H1 (cell line): ENCODE measurements at regions not wholly inside any gene's neighbourhood (a gene's known extent, or its start where the extent isn't known, plus 50 kb on each side); places are given as distances from the start of the nearest gene placed in this dataset.
"Not testable (repeated sequence)": the region's sequence is repeated elsewhere in the genome, so short reads cannot be mapped to it uniquely, and the experiment has no call there.

Experiments
- CTCF ChIA-PET: fragments of 300-600 bp; sonication (Branson Sonifier 250); formaldehyde crosslinking; loops from one replicate; lab custom pipeline; 2021; ENCODE audit not compliant: partially characterized antibody; lab: Charles Lee
- POLR2A ChIA-PET: fragments of 300-600 bp; sonication (Branson Sonifier 250); formaldehyde crosslinking; loops from one replicate; lab custom pipeline; 2021; ENCODE audit warnings: inconsistent platforms; ENCODE audit not compliant: partially characterized antibody; lab: Charles Lee
- DNase-seq, 2 experiments: peaks; one replicate each; pipeline versions ENCODE4 v3.0.0 to v3.0.0-alpha.2; 2010 to 2022; ENCODE audit warnings: low spot score in 2 of 2, low read depth in 1 of 2, mixed read lengths in 1 of 2
- FAIRE-seq: peaks from 2 replicates; lab custom pipeline; 2011; peaks lifted over from hg19 to GRCh38; lab: Jason Lieb, UNC
- H2AFZ ChIP-seq: 2 replicates; pipeline ENCODE4 v1.8.1; 2012; ENCODE audit warnings: low read length, inconsistent platforms
- H2AK5ac ChIP-seq: 2 replicates; pipeline ENCODE4 v1.6.1; 2013; ENCODE audit warnings: low read depth, low read length
- H2BK120ac ChIP-seq: replicated peaks from 2 replicates; pipeline ENCODE3; 2013; ENCODE audit warnings: low read depth, low read length, inconsistent platforms
- H2BK12ac ChIP-seq: 2 replicates; pipeline ENCODE4 v1.6.1; 2013; ENCODE audit warnings: low read depth, low read length
- H2BK15ac ChIP-seq: 2 replicates; pipeline ENCODE4 v1.6.1; 2013; ENCODE audit warnings: low read length
- H2BK20ac ChIP-seq: 2 replicates; pipeline ENCODE4 v1.6.1; 2013; ENCODE audit warnings: low read length
- H2BK5ac ChIP-seq: 2 replicates; pipeline ENCODE4 v1.6.1; 2013; ENCODE audit warnings: low read depth, low read length
- H3K14ac ChIP-seq: 2 replicates; pipeline ENCODE4 v1.6.1; 2013; ENCODE audit warnings: inconsistent platforms; ENCODE audit not compliant: insufficient read length
- H3K18ac ChIP-seq: 2 replicates; pipeline ENCODE4 v1.6.1; 2013; ENCODE audit warnings: low read length; ENCODE audit errors: extremely low read depth
- H3K23ac ChIP-seq: 2 replicates; pipeline ENCODE4 v1.6.1; 2013; ENCODE audit warnings: inconsistent platforms; ENCODE audit not compliant: insufficient read length
- H3K23me2 ChIP-seq: 2 replicates; pipeline ENCODE4 v1.6.1; 2013; ENCODE audit warnings: low read depth, low read length
- H3K27ac ChIP-seq: 2 replicates; pipeline ENCODE4 v1.6.1; 2011; ENCODE audit warnings: low read depth, low read length, inconsistent platforms
- H3K27me3 ChIP-seq, 4 experiments: replicated peaks in 1 of 4; 1 replicate in 1 of 4; 2 replicates in 3 of 4; pipeline versions ENCODE4 v1.6.1 to v1.8.1; 2011 to 2013; ENCODE audit warnings: low read length in 3 of 4, mild to moderate bottlenecking in 3 of 4, inconsistent platforms in 2 of 4, mixed read lengths in 2 of 4, moderate library complexity in 1 of 4; ENCODE audit not compliant: control insufficient read depth in 3 of 4, insufficient read depth in 3 of 4; ENCODE audit errors: extremely low read depth in 1 of 4
- H3K36me3 ChIP-seq, 4 experiments: 2 replicates each; pipeline versions ENCODE4 v1.6.1 to v1.8.1; 2011 to 2013; ENCODE audit warnings: mild to moderate bottlenecking in 4 of 4, low read length in 3 of 4, moderate library complexity in 2 of 4, control low read depth in 1 of 4, inconsistent platforms in 1 of 4; ENCODE audit not compliant: insufficient read depth in 4 of 4, control insufficient read depth in 2 of 4
- H3K4ac ChIP-seq: replicated peaks from 2 replicates; pipeline ENCODE3; 2013; ENCODE audit warnings: low read length, low read depth, mixed read lengths, inconsistent platforms; ENCODE audit not compliant: insufficient read length
- H3K4me1 ChIP-seq, 4 experiments: replicated peaks in 1 of 4; 1 replicate in 1 of 4; 2 replicates in 3 of 4; pipeline versions ENCODE4 v1.6.1 to v1.8.1; 2011 to 2013; ENCODE audit warnings: low read length in 3 of 4, inconsistent platforms in 2 of 4, mixed read lengths in 1 of 4; ENCODE audit not compliant: insufficient read depth in 4 of 4, control insufficient read depth in 3 of 4
- H3K4me2 ChIP-seq, 2 experiments: 2 replicates each; pipeline versions ENCODE4 v1.6.1 to v1.8.1; 2011 to 2013; ENCODE audit warnings: low read depth in 2 of 2, low read length in 2 of 2, control low read depth in 1 of 2, inconsistent platforms in 1 of 2, mild to moderate bottlenecking in 1 of 2; ENCODE audit not compliant: insufficient read depth in 1 of 2
- H3K4me3 ChIP-seq, 4 experiments: fragments of 200-600, 300-600 bp in 1 of 4; sonication (generic), shearing (Covaris generic), sonication (Bioruptor Twin) in 1 of 4; 2 replicates each; pipeline versions ENCODE4 v1.5.1 to v1.8.1; 2011 to 2016; ENCODE audit warnings: low read length in 4 of 4, low read depth in 3 of 4, control low read depth in 2 of 4, inconsistent platforms in 2 of 4, mild to moderate bottlenecking in 2 of 4, mixed read lengths in 1 of 4, moderate library complexity in 1 of 4; ENCODE audit not compliant: insufficient read depth in 2 of 4; ENCODE audit errors: extremely low read depth in 1 of 4
- H3K56ac ChIP-seq: replicated peaks from 2 replicates; pipeline ENCODE3; 2013; ENCODE audit warnings: low read depth, mild to moderate bottlenecking, mixed read lengths, low read length, inconsistent platforms; ENCODE audit not compliant: insufficient read length
- H3K79me1 ChIP-seq: 2 replicates; pipeline ENCODE4 v1.6.1; 2013; ENCODE audit warnings: low read depth, low read length, control low read depth
- H3K79me2 ChIP-seq, 2 experiments: 2 replicates each; pipeline versions ENCODE4 v1.6.1 to v1.8.1; 2012 to 2013; ENCODE audit warnings: low read length in 2 of 2, mild to moderate bottlenecking in 2 of 2, inconsistent platforms in 1 of 2; ENCODE audit not compliant: insufficient read depth in 2 of 2, control insufficient read depth in 1 of 2
- H3K9ac ChIP-seq, 4 experiments: replicated peaks in 1 of 4; 1 replicate in 1 of 4; 2 replicates in 3 of 4; pipeline versions ENCODE4 v1.6.1 to v1.8.1; 2011 to 2013; ENCODE audit warnings: low read depth in 3 of 4, low read length in 3 of 4, control low read depth in 2 of 4, mild to moderate bottlenecking in 2 of 4, moderate library complexity in 2 of 4, inconsistent platforms in 1 of 4; ENCODE audit errors: extremely low read depth in 1 of 4
- H3K9me3 ChIP-seq, 2 experiments: 2 replicates each; pipeline versions ENCODE4 v1.6.1 to v1.8.1; 2012 to 2013; ENCODE audit warnings: mild to moderate bottlenecking in 2 of 2, moderate library complexity in 2 of 2, control low read depth in 1 of 2, inconsistent platforms in 1 of 2, low read depth in 1 of 2, low read length in 1 of 2, mixed read lengths in 1 of 2; ENCODE audit not compliant: insufficient read depth in 2 of 2
- H4K20me1 ChIP-seq, 2 experiments: replicated peaks in 1 of 2; 2 replicates each; pipeline versions ENCODE3 to v1.8.1; 2011 to 2013; ENCODE audit warnings: inconsistent platforms in 2 of 2, low read length in 2 of 2, mild to moderate bottlenecking in 1 of 2; ENCODE audit not compliant: insufficient read depth in 2 of 2, control insufficient read depth in 1 of 2
- H4K5ac ChIP-seq: 2 replicates; pipeline ENCODE4 v1.6.1; 2013; ENCODE audit warnings: low read length, low read depth, mixed read lengths, inconsistent platforms; ENCODE audit not compliant: insufficient read length
- H4K8ac ChIP-seq: 2 replicates; pipeline ENCODE4 v1.8.0; 2013; ENCODE audit warnings: mild to moderate bottlenecking, moderate library complexity, low read length, inconsistent platforms; ENCODE audit not compliant: insufficient read depth; ENCODE audit errors: extremely low read depth
- H4K91ac ChIP-seq: replicated peaks from 2 replicates; pipeline ENCODE3; 2013; ENCODE audit warnings: low read length, mixed read lengths, inconsistent platforms; ENCODE audit not compliant: insufficient read length
- CTCF ChIP-seq, 3 experiments: IDR thresholded peaks; 1 replicate in 2 of 3; 2 replicates in 1 of 3; pipeline versions ENCODE4 v1.5.1 to v1.6.1; 2011; ENCODE audit warnings: low read length in 3 of 3, mild to moderate bottlenecking in 3 of 3, inconsistent platforms in 2 of 3, low read depth in 1 of 3, moderate library complexity in 1 of 3; ENCODE audit not compliant: insufficient read depth in 1 of 3; ENCODE audit errors: control extremely low read depth in 1 of 3
- MAX ChIP-seq: IDR thresholded peaks from 2 replicates; pipeline ENCODE4 v1.6.1; 2012; ENCODE audit warnings: inconsistent platforms
- RAD21 ChIP-seq, 2 experiments: IDR thresholded peaks in 1 of 2; conservative IDR thresholded peaks in 1 of 2; 2 replicates each; pipeline ENCODE4 v1.6.1; 2011; ENCODE audit warnings: low read depth in 2 of 2, low read length in 2 of 2, improper control_type of control experiment in 1 of 2, inconsistent platforms in 1 of 2, mild to moderate bottlenecking in 1 of 2, moderate library complexity in 1 of 2
- TBP ChIP-seq: IDR thresholded peaks from 2 replicates; pipeline ENCODE4 v1.6.1; 2011; ENCODE audit warnings: low read depth, low read length, improper control_type of control experiment
- WGBS, 2 experiments: shearing (Covaris generic) in 1 of 2; methylation state at CpG; one replicate each; pipeline versions ENCODE4 v1.1.6 to v1.1.7; 2013 to 2015; ENCODE audit warnings: low lambda C conversion rate in 2 of 2, mixed read lengths in 2 of 2, inconsistent platforms in 1 of 2, low coverage in 1 of 2, missing lambda C conversion rate in 1 of 2; ENCODE audit not compliant: insufficient replicate concordance in 2 of 2, insufficient coverage in 1 of 2, insufficient read length in 1 of 2; ENCODE audit errors: extremely low coverage in 1 of 2, missing lambda C conversion rate in 1 of 2; 5-methylcytosine and 5-hydroxymethylcytosine counted together

GRCh38 chr2:131300153-131300552, 63.8 kb downstream of the RAB6D start:
- H3K27me3 ChIP-seq, H3K14ac ChIP-seq, H3K4ac ChIP-seq, H2BK5ac ChIP-seq, H3K18ac ChIP-seq, H2BK20ac ChIP-seq, FAIRE-seq, H3K36me3 ChIP-seq, POLR2A ChIA-PET, H4K20me1 ChIP-seq, H3K9ac ChIP-seq, H3K23ac ChIP-seq, H2AK5ac ChIP-seq, H3K79me1 ChIP-seq, H3K9me3 ChIP-seq, H3K79me2 ChIP-seq, H2AFZ ChIP-seq, H2BK120ac ChIP-seq, H3K4me1 ChIP-seq, H3K56ac ChIP-seq, H4K8ac ChIP-seq, H3K27ac ChIP-seq, H3K23me2 ChIP-seq, H3K4me2 ChIP-seq, H2BK15ac ChIP-seq, H2BK12ac ChIP-seq, H3K4me3 ChIP-seq, H4K91ac ChIP-seq, H4K5ac ChIP-seq: not testable (repeated sequence)
- 43% methylated on average over 30 of the region's 34 CpGs; no CpG with 5 or more reads in 1 of the 2 experiments for WGBS, 2 experiments
- CTCF ChIA-PET: interaction anchor here (0.6 kb wide), 1 partner anchor 167 kb away, joined by 3 read pairs; no protein-coding TSS in a partner anchor
- peak; percentile 33 to 87 for DNase-seq
- peak; percentile 39 to 50 for TF ChIP-seq RAD21 (IDR thresholded peaks at IDR 0.05 in 1 of 2, conservative IDR thresholded peaks at IDR 0.05 in 1 of 2; ENCODE audit: low read depth in 2 of 2, low read length in 2 of 2)
- peak; percentile 50; the same call in 1 of the 2 replicates for TF ChIP-seq MAX
- TF ChIP-seq CTCF (IDR thresholded peaks at IDR 0.05; ENCODE audit: control extremely low read depth in 1 of 3, insufficient read depth in 1 of 3, low read depth in 1 of 3, low read length in 3 of 3): peak; percentile 34 to 36 (median 35)
- TF ChIP-seq TBP: peak; percentile 51; the same call in 1 of the 2 replicates
